AG09309 (cell line): ENCODE measurements at regions not wholly inside any gene's neighbourhood (a gene's known extent, or its start where the extent isn't known, plus 50 kb on each side); places are given as distances from the start of the nearest gene placed in this dataset.

Experiments
- DNase-seq: peaks from one replicate; pipeline ENCODE4 v3.0.0-alpha.2; 2010; ENCODE audit warnings: low read depth
- H3K4me3 ChIP-seq: 2 replicates; pipeline ENCODE4 v1.5.1; 2011; ENCODE audit warnings: mild to moderate bottlenecking, low read depth, low read length, moderate library complexity; ENCODE audit not compliant: control insufficient read depth
- CTCF ChIP-seq: IDR thresholded peaks from 2 replicates; pipeline ENCODE4 v1.5.1; 2011; ENCODE audit warnings: mild to moderate bottlenecking, low read depth, low read length, inconsistent platforms; ENCODE audit not compliant: insufficient read depth, control insufficient read depth; ENCODE audit errors: missing control alignments

GRCh38 chr3:55202326-55202725 lies 274.5 kb upstream of the LRTM1 start:
- peak; percentile 91 for DNase-seq
- no peak for TF ChIP-seq CTCF
- no peak overlapping the region for H3K4me3 ChIP-seq

DNA sequence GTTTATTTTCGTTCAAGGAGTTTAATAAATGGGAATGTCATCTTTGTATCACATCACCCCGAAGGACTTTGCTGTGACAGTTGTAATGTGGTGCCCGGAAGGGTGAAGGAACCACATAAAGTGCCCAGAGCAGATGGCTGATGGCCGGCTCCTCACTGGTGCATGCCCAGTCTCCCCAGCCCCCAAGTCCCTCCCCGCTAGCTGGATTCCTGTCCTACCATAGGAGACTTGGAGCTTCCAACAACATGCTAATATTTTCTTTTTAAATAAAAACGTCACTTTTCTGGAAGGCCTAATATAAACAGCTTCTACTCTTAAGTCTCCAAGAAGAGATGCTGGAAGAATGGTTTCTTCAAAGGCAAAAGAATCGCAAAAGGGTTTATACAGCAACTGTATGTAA lies 273.9 kb upstream of the LRTM1 start:
- no peak for TF ChIP-seq CTCF
- no peak for DNase-seq
- no peak overlapping the region for H3K4me3 ChIP-seq

DNA sequence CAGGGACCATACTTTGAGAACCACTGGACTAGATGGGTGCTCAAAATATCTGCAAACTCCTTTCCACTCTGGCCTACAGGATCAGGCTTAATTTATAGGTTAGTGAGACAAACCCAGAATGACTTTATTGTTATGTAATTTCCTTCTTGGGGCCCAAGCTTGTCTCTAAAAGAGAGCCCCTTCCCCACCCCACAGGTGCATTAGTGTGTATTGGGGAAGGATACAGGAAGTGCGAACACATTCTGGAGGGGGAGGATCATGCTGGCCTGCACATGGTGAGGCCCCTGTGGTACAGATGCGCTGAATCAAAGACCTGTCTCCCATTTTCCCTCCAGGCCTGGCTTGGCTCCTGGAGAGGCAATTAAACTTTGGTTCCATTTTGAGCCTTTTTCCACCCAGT lies 273.0 kb upstream of the LRTM1 start:
- no peak for TF ChIP-seq CTCF
- no peak for DNase-seq
- no peak overlapping the region for H3K4me3 ChIP-seq

- peak; percentile 95 for DNase-seq
- no peak for TF ChIP-seq CTCF
- no peak overlapping the region for H3K4me3 ChIP-seq
Observed at GRCh38 chr3:55198554-55198953, 270.7 kb upstream of the LRTM1 start.

GRCh38 chr3:55197021-55197420 lies 269.2 kb upstream of the LRTM1 start:
- no peak for DNase-seq
- H3K4me3 ChIP-seq = no peak overlapping the region
- no peak for TF ChIP-seq CTCF

DNA sequence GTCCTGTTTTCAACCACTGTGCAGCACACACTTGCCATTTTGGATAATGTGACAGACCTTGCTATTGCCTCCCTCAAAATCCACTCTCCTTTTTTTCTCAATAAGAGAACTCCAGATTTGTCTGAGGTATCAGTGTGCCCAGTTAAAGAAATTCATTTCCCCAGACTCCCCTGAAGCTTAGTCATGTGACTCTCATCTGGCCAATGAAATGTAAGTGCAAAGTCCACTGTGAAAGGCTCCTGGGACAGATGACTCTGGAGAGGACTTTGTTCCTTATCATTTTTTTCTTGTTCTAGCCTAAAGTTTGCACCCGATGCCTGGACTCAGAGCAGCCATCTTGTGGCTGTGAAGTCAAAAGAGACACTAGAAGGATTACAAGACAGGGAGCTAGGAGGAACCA lies 268.6 kb upstream of the LRTM1 start:
- TF ChIP-seq CTCF = no peak
- no peak overlapping the region for H3K4me3 ChIP-seq
- no peak for DNase-seq

- DNase-seq = no peak
- no peak overlapping the region for H3K4me3 ChIP-seq
- TF ChIP-seq CTCF = no peak
Observed at GRCh38 chr3:55194376-55194775, 266.5 kb upstream of the LRTM1 start.
